OCI-LY1 (cell line): ENCODE measurements at regions not wholly inside any gene's neighbourhood (a gene's known extent, or its start where the extent isn't known, plus 50 kb on each side); places are given as distances from the start of the nearest gene placed in this dataset.
"Not testable (repeated sequence)": the region's sequence is repeated elsewhere in the genome, so short reads cannot be mapped to it uniquely, and the experiment has no call there.

Experiments used
- CTCF ChIP-seq: fragments of 200-600 bp; sonication (generic), shearing (Covaris generic); IDR thresholded peaks from 2 replicates; pipeline ENCODE4 v1.5.1; 2017; ENCODE audit warnings: mild to moderate bottlenecking, antibody characterized with exemption, low read length, moderate library complexity, mixed read lengths
- EZH2 ChIP-seq: fragments of 200-600 bp; sonication (generic), shearing (Covaris generic); IDR thresholded peaks from 2 replicates; pipeline ENCODE4 v1.8.0; 2017; ENCODE audit warnings: borderline replicate concordance, mixed run types, mild to moderate bottlenecking, antibody characterized with exemption, low read length, moderate library complexity, mixed read lengths

- TF ChIP-seq CTCF, EZH2: not testable (repeated sequence)
Measured at GRCh38 chr5:62230876-62231388, 75.1 kb upstream of the KIF2A start.
